ENCODE measurements at regions not wholly inside any gene's neighbourhood (a gene's known extent, or its start where the extent isn't known, plus 50 kb on each side); places are given as distances from the start of the nearest gene placed in this dataset.

DNA sequence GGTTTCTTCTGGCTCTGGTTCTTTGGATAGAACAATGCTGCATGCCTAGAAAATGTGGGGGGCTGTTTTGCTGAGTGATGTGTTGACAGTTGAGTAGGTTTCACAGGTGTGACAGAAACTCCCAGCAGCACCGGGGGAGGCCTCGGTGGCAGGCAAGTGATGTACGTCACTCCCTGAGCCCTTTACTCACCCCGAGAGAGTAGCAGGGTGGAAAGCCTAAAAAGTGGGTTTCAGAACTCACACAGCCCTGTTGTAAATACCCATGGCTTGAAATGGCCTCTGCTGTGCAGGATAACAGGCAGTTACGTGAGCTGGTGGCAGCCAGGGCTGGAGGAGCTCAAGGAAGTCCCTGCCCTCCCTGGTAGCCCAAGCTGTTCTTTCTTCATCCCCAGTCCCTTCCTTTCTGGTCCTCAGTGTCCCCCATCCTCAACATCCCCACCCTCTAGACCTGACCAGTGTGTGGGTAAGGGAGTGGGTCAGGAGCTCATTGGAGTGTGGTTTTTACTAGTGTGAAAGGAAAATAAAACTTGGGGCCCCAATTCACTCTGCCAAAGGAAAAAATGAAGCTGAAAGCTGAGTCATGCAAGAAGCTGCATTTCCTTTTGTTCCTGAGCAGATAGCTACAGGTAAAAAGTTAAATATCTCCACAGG, 258.1 kb downstream of the STK31 start:
- H3K27ac Mint-ChIP-seq, result no peak overlapping the region
- H3K9me3 Mint-ChIP-seq, result no peaks in the 10 kb centered on the region
- H3K27me3 Mint-ChIP-seq, result no peaks in the 10 kb centered on the region
- H3K4me1 Mint-ChIP-seq (ENCODE audit: low read depth), result no peaks in the 10 kb centered on the region
- CTCF ChIA-PET, result no interaction called here
- peak; percentile 37 for DNase-seq
- intact Hi-C loops (cut with micrococcal nuclease), result no loop called here
- POLR2A ChIA-PET, result no interaction called here
- no peak overlapping the region for H3K4me3 Mint-ChIP-seq
- H3K36me3 Mint-ChIP-seq, result no peaks in the 10 kb centered on the region

DNA sequence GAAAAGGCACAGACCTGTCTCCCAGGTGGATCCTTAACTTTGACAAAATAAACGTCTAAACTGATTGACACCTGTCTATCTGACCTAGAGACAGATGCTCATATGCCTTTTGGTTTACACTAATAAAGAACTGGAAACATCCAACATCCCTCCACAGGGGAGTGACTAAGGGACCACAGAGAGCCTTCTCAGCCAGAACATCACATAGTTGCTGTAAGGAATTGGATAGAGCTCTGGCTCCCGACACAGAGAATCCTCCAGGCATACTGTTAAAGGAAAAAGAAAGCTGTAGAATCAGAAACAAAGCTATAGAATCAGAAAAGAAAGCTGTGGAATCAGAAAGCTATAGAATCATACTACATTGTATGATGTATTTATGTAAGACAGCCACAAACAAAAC, 258.8 kb downstream of the STK31 start:
- Mint-ChIP-seq H3K36me3 (no peaks in the 10 kb centered on the region), H3K27ac (no peak overlapping the region), H3K4me1 (ENCODE audit: low read depth) (no peaks in the 10 kb centered on the region), H3K9me3 (no peaks in the 10 kb centered on the region), H3K27me3 (no peaks in the 10 kb centered on the region), H3K4me3 (no peak overlapping the region)
- intact Hi-C loops (cut with micrococcal nuclease), result no loop called here
- no peak for DNase-seq
- POLR2A ChIA-PET, result no interaction called here
- CTCF ChIA-PET, result interaction anchor here (0.6 to 1.0 kb wide), 2 partner anchors 12 to 732 kb away, joined by 3 read pairs; no protein-coding TSS in a partner anchor

DNA sequence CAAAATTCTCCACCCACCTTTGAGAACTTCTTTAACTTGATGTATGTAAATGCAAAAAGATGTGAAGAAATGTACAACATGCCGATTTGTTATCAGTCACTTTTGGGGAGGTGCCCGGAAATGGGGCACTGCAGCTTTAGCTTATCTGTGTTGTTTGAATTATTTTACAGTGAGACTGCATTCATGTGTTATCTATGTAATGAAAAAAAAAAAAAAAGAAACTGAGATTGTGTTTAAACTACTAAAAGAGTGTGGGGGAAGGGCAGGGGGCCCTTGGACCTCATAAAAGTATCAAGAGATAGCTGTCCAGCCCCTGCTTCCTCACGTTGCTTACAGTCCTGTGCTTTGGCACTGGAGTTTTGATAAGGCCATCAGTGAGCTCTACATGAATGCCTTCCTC, 259.4 kb downstream of the STK31 start:
- Mint-ChIP-seq H3K4me3 (no peak overlapping the region), H3K36me3 (no peaks in the 10 kb centered on the region), H3K27me3 (no peaks in the 10 kb centered on the region), H3K9me3 (no peaks in the 10 kb centered on the region), H3K4me1 (ENCODE audit: low read depth) (no peaks in the 10 kb centered on the region), H3K27ac (no peak overlapping the region)
- intact Hi-C loops (cut with micrococcal nuclease), result no loop called here
- CTCF ChIA-PET, result interaction anchor here (0.6 to 1.0 kb wide), 2 partner anchors 12 to 731 kb away, joined by 3 read pairs; no protein-coding TSS in a partner anchor
- DNase-seq, result no peak
- POLR2A ChIA-PET, result no interaction called here

DNA sequence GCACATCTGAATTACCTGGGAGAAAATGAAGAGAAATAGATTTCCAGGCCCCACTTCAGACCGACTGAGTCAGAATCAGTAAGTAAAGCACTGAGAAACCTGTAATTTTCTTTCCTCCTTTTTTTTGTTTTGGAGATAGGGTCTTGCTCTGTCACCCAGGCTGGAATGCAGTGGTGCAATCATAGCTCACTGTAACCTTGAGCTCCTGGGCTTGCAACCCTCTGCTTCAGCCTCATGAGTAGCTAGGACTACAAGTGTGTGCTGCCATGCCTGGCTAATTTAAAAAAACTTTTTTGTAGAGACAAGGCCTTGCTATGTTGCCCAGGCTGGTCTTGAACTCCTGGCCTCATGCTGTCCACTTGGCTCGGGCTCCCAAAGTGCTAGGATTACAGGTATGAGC, 260.2 kb downstream of the STK31 start:
- CTCF ChIA-PET, result no interaction called here
- POLR2A ChIA-PET, result no interaction called here
- Mint-ChIP-seq H3K27me3 (no peaks in the 10 kb centered on the region), H3K27ac (no peak overlapping the region), H3K36me3 (no peaks in the 10 kb centered on the region), H3K4me1 (ENCODE audit: low read depth) (no peaks in the 10 kb centered on the region), H3K9me3 (no peaks in the 10 kb centered on the region), H3K4me3 (no peak overlapping the region)
- DNase-seq, result no peak
- intact Hi-C loops (cut with micrococcal nuclease), result no loop called here

DNA sequence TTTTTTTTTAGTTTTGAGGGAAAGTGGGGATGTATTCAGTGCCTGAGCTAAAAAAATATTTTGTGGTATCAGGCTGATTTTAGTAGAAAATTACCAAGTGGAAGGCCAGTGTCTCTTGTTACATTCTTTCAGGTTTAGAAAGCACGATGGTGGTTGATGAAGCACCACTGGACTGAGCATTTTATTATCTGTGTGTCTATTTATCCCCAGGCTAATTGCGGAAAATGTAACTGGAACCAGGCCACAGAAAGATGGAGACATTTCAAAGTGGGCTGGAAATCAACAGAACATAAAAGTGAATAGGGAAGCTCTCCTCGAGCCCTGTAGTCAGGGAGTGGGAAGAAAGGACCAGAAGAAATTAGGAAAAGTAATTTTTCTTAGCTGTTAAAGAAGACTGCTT, 261.0 kb downstream of the STK31 start:
- intact Hi-C loops (cut with micrococcal nuclease), result no loop called here
- no peak for DNase-seq
- H3K27ac Mint-ChIP-seq, result no peak overlapping the region
- ChIA-PET CTCF (no interaction called here), POLR2A (no interaction called here)
- H3K4me3 Mint-ChIP-seq, result no peak overlapping the region
- H3K27me3 Mint-ChIP-seq, result no peaks in the 10 kb centered on the region
- H3K36me3 Mint-ChIP-seq, result no peaks in the 10 kb centered on the region
- H3K4me1 Mint-ChIP-seq (ENCODE audit: low read depth), result no peaks in the 10 kb centered on the region
- H3K9me3 Mint-ChIP-seq, result no peaks in the 10 kb centered on the region

- Mint-ChIP-seq H3K27me3 (no peaks in the 10 kb centered on the region), H3K4me1 (ENCODE audit: low read depth) (no peaks in the 10 kb centered on the region), H3K36me3 (no peaks in the 10 kb centered on the region), H3K4me3 (no peak overlapping the region), H3K27ac (no peak overlapping the region), H3K9me3 (no peaks in the 10 kb centered on the region)
- CTCF ChIA-PET, result no interaction called here
- DNase-seq, result no peak
- intact Hi-C loops (cut with micrococcal nuclease), result no loop called here
- POLR2A ChIA-PET, result no interaction called here
These were observed 262.0 kb downstream of the STK31 start for GRCh38 chr7:23972057-23972456.

- Mint-ChIP-seq H3K27me3 (no peaks in the 10 kb centered on the region), H3K4me3 (no peak overlapping the region), H3K9me3 (no peaks in the 10 kb centered on the region), H3K4me1 (ENCODE audit: low read depth) (no peaks in the 10 kb centered on the region), H3K27ac (no peak overlapping the region), H3K36me3 (no peaks in the 10 kb centered on the region)
- ChIA-PET POLR2A (no interaction called here), CTCF (no interaction called here)
- DNase-seq, result no peak
- intact Hi-C loops (cut with micrococcal nuclease), result no loop called here
These were observed 263.2 kb downstream of the STK31 start for GRCh38 chr7:23973264-23973663.

- POLR2A ChIA-PET, result no interaction called here
- H3K4me3 Mint-ChIP-seq, result no peak overlapping the region
- H3K36me3 Mint-ChIP-seq, result no peaks in the 10 kb centered on the region
- DNase-seq, result no peak
- H3K4me1 Mint-ChIP-seq (ENCODE audit: low read depth), result no peaks in the 10 kb centered on the region
- CTCF ChIA-PET, result no interaction called here
- peaks cover 13% of the 10 kb centered on the region for H3K9me3 Mint-ChIP-seq
- intact Hi-C loops (cut with micrococcal nuclease), result no loop called here
- no peak overlapping the region for H3K27ac Mint-ChIP-seq
- peaks cover 15% of the 10 kb centered on the region for H3K27me3 Mint-ChIP-seq
These were observed 270.1 kb downstream of the STK31 start for GRCh38 chr7:23980081-23980480.

GRCh38 chr7:23981314-23981713, 271.3 kb downstream of the STK31 start:
- POLR2A ChIA-PET, result no interaction called here
- no peaks in the 10 kb centered on the region for H3K4me1 Mint-ChIP-seq (ENCODE audit: low read depth)
- H3K27ac Mint-ChIP-seq, result no peak overlapping the region
- no peak for DNase-seq
- CTCF ChIA-PET, result no interaction called here
- H3K36me3 Mint-ChIP-seq, result no peaks in the 10 kb centered on the region
- intact Hi-C loops (cut with micrococcal nuclease), result no loop called here
- peaks cover 13% of the 10 kb centered on the region for H3K9me3 Mint-ChIP-seq
- no peak overlapping the region for H3K4me3 Mint-ChIP-seq
- H3K27me3 Mint-ChIP-seq, result peaks cover 17% of the 10 kb centered on the region

DNA sequence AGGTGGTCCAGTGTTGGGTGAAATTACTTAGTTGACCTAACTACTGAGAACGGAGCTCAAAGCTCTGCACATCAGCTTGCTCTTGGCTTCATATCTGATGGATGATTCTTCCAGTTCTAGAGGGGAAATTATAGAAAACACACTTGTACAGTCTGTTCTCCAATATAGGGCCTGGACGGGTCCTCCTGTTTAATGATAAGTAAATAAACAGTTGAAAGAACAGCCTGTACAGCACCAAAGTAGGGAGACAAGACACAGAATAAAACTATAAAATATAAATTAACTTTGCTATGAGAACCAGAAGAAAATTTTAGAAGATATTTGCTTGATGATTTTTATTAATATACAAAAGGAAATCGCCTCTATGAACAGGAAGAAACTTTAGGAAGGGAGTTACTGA, 271.7 kb downstream of the STK31 start:
- Mint-ChIP-seq H3K9me3 (peaks cover 13% of the 10 kb centered on the region), H3K36me3 (no peaks in the 10 kb centered on the region), H3K27ac (no peak overlapping the region), H3K4me1 (ENCODE audit: low read depth) (no peaks in the 10 kb centered on the region), H3K27me3 (peaks cover 19% of the 10 kb centered on the region), H3K4me3 (no peak overlapping the region)
- ChIA-PET CTCF (no interaction called here), POLR2A (no interaction called here)
- intact Hi-C loops (cut with micrococcal nuclease), result no loop called here
- no peak for DNase-seq

- Mint-ChIP-seq H3K27me3 (peaks cover 11% of the 10 kb centered on the region), H3K9me3 (peaks cover 2% of the 10 kb centered on the region), H3K27ac (no peak overlapping the region), H3K4me1 (ENCODE audit: low read depth) (no peaks in the 10 kb centered on the region), H3K36me3 (no peaks in the 10 kb centered on the region), H3K4me3 (no peak overlapping the region)
- ChIA-PET CTCF (no interaction called here), POLR2A (no interaction called here)
- no peak for DNase-seq
- intact Hi-C loops (cut with micrococcal nuclease), result no loop called here
These were observed 278.5 kb upstream of the NPY start for GRCh38 chr7:24005517-24005916.

GRCh38 chr7:24010495-24010894, 273.5 kb upstream of the NPY start:
- intact Hi-C loops (cut with micrococcal nuclease), result no loop called here
- Mint-ChIP-seq H3K27ac (no peak overlapping the region), H3K36me3 (no peaks in the 10 kb centered on the region), H3K27me3 (peaks cover 24% of the 10 kb centered on the region), H3K9me3 (peaks cover 7% of the 10 kb centered on the region), H3K4me3 (no peak overlapping the region), H3K4me1 (ENCODE audit: low read depth) (no peaks in the 10 kb centered on the region)
- POLR2A ChIA-PET, result no interaction called here
- no peak for DNase-seq
- CTCF ChIA-PET, result no interaction called here

- intact Hi-C loops (cut with micrococcal nuclease), result no loop called here
- DNase-seq, result no peak
- Mint-ChIP-seq H3K36me3 (no peaks in the 10 kb centered on the region), H3K27ac (no peak overlapping the region), H3K4me3 (no peak overlapping the region), H3K27me3 (peaks cover 4% of the 10 kb centered on the region), H3K4me1 (ENCODE audit: low read depth) (no peaks in the 10 kb centered on the region), H3K9me3 (peaks cover 5% of the 10 kb centered on the region)
- POLR2A ChIA-PET, result no interaction called here
- CTCF ChIA-PET, result no interaction called here
These were observed 266.5 kb upstream of the NPY start for GRCh38 chr7:24017519-24017918.

GRCh38 chr7:24018331-24018730, 265.7 kb upstream of the NPY start:
- ChIA-PET POLR2A (no interaction called here), CTCF (no interaction called here)
- Mint-ChIP-seq H3K27me3 (peaks cover 1% of the 10 kb centered on the region), H3K4me1 (ENCODE audit: low read depth) (no peaks in the 10 kb centered on the region), H3K36me3 (no peaks in the 10 kb centered on the region), H3K27ac (no peak overlapping the region), H3K9me3 (no peaks in the 10 kb centered on the region), H3K4me3 (no peak overlapping the region)
- intact Hi-C loops (cut with micrococcal nuclease), result no loop called here
- no peak for DNase-seq

Data from activated CD4-positive, alpha-beta memory T cell treated with anti-CD3 and anti-CD28 coated beads for 36 hours (primary cell).